Progenitor cell of endocrine pancreas (in vitro differentiated cells): ENCODE measurements at regions not wholly inside any gene's neighbourhood (a gene's known extent, or its start where the extent isn't known, plus 50 kb on each side); places are given as distances from the start of the nearest gene placed in this dataset.
"Not testable (repeated sequence)": the region's sequence is repeated elsewhere in the genome, so short reads cannot be mapped to it uniquely, and the experiment has no call there.

Experiments used
- DNase-seq: peaks from one replicate; pipeline ENCODE4 v3.0.0; 2021; ENCODE audit warnings: low spot score; ENCODE audit not compliant: unreplicated experiment
- H3K27ac Mint-ChIP-seq: 2 replicates; pipeline ENCODE4 v1.8.0; 2021; ENCODE audit warnings: mild to moderate bottlenecking, moderate library complexity, mixed read lengths
- H3K27me3 Mint-ChIP-seq: 2 replicates; pipeline ENCODE4 v1.8.0; 2021; ENCODE audit warnings: mixed read lengths
- H3K36me3 Mint-ChIP-seq: 2 replicates; pipeline ENCODE4 v1.8.0; 2022; ENCODE audit warnings: mixed read lengths; ENCODE audit not compliant: insufficient read depth
- H3K4me1 Mint-ChIP-seq: 2 replicates; pipeline ENCODE4 v1.8.0; 2021; ENCODE audit warnings: low read depth, mixed read lengths
- H3K4me3 Mint-ChIP-seq: 2 replicates; pipeline ENCODE4 v1.8.0; 2021; ENCODE audit warnings: low read depth, mild to moderate bottlenecking, moderate library complexity, mixed read lengths
- H3K9me3 Mint-ChIP-seq: 2 replicates; pipeline ENCODE4 v1.8.0; 2021; ENCODE audit warnings: low read depth, mixed read lengths
- TF ChIP-seq, protein P1 (sequence below): fragments of 200-600 bp; sonication (generic); IDR thresholded peaks from one replicate; pipeline ENCODE4 v1.5.0; 2021; ENCODE audit warnings: antibody characterized with exemption, mild to moderate bottlenecking; ENCODE audit not compliant: unreplicated experiment

DNA sequence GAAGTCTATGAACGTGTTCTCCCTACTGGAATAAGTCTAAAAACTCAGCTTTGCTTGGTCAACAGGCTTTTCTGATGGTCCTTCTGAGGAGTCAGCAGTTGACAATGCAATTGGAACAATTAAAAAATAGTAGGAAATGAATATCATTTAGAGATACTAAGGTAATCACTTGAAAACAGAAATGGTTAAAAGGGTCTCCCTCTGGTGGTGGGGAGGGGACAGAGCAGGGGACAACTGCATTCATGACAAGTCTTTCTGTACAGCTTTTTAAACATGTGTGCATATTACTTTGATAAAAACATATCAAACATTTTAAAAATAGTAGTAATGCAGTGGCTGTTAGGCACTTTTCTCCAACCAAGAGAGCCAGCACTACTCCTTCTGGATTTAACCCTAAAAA, 119.9 kb upstream of the FHIT start:
- no peak overlapping the region for H3K4me3 Mint-ChIP-seq
- H3K27me3 Mint-ChIP-seq: no peaks in the 10 kb centered on the region
- DNase-seq: no peak
- no peak overlapping the region for H3K27ac Mint-ChIP-seq
- H3K9me3 Mint-ChIP-seq: peaks cover 5% of the 10 kb centered on the region
- peaks cover 4% of the 10 kb centered on the region for H3K4me1 Mint-ChIP-seq
- TF ChIP-seq, protein P1, sequence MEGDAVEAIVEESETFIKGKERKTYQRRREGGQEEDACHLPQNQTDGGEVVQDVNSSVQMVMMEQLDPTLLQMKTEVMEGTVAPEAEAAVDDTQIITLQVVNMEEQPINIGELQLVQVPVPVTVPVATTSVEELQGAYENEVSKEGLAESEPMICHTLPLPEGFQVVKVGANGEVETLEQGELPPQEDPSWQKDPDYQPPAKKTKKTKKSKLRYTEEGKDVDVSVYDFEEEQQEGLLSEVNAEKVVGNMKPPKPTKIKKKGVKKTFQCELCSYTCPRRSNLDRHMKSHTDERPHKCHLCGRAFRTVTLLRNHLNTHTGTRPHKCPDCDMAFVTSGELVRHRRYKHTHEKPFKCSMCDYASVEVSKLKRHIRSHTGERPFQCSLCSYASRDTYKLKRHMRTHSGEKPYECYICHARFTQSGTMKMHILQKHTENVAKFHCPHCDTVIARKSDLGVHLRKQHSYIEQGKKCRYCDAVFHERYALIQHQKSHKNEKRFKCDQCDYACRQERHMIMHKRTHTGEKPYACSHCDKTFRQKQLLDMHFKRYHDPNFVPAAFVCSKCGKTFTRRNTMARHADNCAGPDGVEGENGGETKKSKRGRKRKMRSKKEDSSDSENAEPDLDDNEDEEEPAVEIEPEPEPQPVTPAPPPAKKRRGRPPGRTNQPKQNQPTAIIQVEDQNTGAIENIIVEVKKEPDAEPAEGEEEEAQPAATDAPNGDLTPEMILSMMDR: peak; percentile 83
- no peaks in the 10 kb centered on the region for H3K36me3 Mint-ChIP-seq

DNA sequence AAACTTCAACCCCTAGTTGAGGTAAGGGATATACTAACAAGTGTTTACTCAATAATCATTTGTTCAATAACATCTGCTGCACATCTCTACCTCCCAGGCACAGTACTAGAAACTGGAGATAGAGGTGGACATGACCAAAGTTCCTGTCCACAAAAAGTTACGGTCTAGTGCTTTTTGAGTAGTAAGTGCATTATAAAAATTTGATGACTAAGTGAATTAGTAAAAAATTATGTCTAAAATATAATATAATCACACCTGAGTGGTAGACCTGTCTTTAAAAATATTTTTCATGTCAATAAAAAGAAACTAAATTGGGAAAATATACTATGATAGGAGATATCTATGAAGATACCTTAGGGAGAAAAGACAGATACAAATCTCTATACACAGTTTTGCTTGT, 121.5 kb upstream of the FHIT start:
- H3K4me3 Mint-ChIP-seq: no peak overlapping the region
- no peaks in the 10 kb centered on the region for H3K9me3 Mint-ChIP-seq
- no peaks in the 10 kb centered on the region for H3K36me3 Mint-ChIP-seq

DNA sequence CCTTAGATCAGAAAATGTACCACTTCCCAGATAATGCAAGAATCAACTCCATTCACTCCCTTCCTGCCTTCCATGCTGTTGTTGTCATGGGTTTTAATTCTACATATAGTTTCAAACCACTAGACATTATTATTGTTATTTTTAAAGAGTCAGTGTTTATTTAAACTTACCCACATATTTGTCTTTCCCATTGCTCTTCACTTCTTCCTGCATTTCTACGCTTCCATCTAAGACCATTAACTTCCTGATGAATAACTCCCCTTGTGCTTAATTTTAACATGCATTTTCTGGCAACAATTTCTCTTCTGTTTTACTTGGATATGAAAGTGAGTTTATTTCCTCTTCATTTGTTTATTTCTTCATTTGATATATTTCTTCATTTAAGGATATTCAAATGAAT, 127.1 kb upstream of the FHIT start:
- Mint-ChIP-seq H3K4me3 (no peak overlapping the region), H3K36me3 (no peaks in the 10 kb centered on the region), H3K27ac (no peak overlapping the region), H3K9me3 (peaks cover under 1% of the 10 kb centered on the region), H3K27me3 (peaks cover 3% of the 10 kb centered on the region), H3K4me1 (peaks cover 4% of the 10 kb centered on the region)
- DNase-seq: no peak
- TF ChIP-seq, protein P1: no peak

More for the DNA sequence above, 121.5 kb upstream of the FHIT start:
- DNase-seq: no peak
- H3K4me1 Mint-ChIP-seq: peaks cover 4% of the 10 kb centered on the region
- H3K27ac Mint-ChIP-seq: no peak overlapping the region
- TF ChIP-seq, protein P1: no peak
- no peaks in the 10 kb centered on the region for H3K27me3 Mint-ChIP-seq

DNA sequence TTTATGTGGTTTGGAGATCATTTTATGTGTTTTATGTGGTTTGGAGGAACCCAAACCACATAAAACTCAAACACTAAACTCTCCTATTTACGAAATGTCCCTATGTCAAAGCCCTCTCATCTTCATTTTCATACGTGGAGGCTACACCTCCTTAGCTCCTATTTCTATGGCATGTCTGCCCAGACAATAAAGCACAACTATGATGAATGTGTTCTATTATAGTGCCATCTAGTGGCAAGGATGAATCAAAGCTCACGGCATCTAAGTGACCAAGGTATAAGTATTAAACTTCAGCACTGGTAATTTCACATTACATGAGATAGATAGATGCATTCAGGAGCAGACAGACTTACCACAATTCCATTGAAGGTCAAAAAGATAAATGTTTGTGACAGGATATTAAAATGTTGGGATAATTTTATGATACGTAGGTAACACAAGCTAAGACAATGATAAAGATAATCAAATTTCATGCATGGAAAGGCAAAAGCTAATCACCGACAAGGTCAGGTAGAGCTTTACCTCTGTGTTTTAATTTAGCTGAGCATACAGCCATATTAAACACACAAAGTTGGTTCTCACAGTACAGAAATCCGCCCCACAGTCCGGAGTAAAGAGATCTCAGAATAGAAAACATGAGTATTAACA, 130.6 kb upstream of the FHIT start:
- TF ChIP-seq, protein P1: peak; percentile 60
- DNase-seq: no peak
- Mint-ChIP-seq H3K9me3 (peaks cover 4% of the 10 kb centered on the region), H3K27me3 (peaks cover 3% of the 10 kb centered on the region), H3K4me3 (no peak overlapping the region), H3K36me3 (no peaks in the 10 kb centered on the region), H3K27ac (no peak overlapping the region), H3K4me1 (no peaks in the 10 kb centered on the region)

DNA sequence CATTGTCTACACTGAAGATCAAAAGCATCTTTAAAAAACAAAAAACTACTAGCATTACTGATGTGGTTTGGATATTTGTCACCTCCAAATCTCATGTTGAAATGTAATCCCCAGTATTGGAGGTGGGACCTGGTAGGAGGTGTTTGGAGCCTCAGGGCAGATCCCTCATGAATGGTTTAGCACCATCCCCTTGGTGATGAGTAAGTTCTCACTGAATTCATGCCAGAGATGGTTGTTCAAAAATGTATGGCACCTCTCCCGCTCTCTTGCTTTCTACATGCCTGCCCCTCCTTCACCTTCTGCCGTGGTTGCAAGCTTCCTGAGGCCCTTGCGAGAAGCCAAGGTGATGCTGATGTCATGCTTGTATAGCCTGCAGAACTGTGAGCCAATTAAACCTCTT, 136.6 kb upstream of the FHIT start:
- Mint-ChIP-seq H3K36me3 (no peaks in the 10 kb centered on the region), H3K4me1 (no peaks in the 10 kb centered on the region), H3K27me3 (no peaks in the 10 kb centered on the region), H3K27ac (no peak overlapping the region), H3K9me3 (peaks cover 21% of the 10 kb centered on the region), H3K4me3 (no peak overlapping the region)
- no peak for DNase-seq
- TF ChIP-seq, protein P1: no peak

DNA sequence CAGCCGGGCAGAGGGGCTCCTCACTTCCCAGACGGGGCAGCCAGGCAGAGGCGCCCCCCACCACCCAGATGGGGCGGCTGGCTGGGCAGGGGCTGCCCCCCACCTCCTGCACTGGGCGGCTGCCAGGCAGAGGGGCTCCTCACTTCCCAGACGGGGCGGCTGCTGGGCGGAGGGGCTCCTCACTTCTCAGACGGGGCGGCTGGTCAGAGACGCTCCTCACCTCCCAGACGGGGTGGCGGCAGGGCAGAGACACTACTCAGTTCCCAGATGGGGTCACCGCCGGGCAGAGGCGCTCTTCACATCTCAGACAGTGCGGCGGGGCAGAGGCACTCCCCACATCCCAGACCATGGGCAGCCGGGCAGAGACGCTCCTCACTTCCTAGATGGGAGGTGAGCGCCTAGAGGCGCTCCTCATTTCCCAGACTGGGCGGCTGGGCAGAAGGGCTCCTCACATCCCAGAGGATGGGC, 142.3 kb upstream of the FHIT start:
- H3K4me3 Mint-ChIP-seq, H3K4me1 Mint-ChIP-seq, DNase-seq, H3K36me3 Mint-ChIP-seq, H3K27me3 Mint-ChIP-seq, H3K27ac Mint-ChIP-seq: not testable (repeated sequence)
- H3K9me3 Mint-ChIP-seq: peaks cover 21% of the 10 kb centered on the region
